SH-SY5Y (cell line): ENCODE measurements at regions not wholly inside any gene's neighbourhood (a gene's known extent, or its start where the extent isn't known, plus 50 kb on each side); places are given as distances from the start of the nearest gene placed in this dataset.

Experiments
- GATA2 ChIP-seq: IDR thresholded peaks from 2 replicates; pipeline ENCODE4 v1.6.1; 2011; ENCODE audit warnings: mild to moderate bottlenecking, low read depth, low read length
- GATA3 ChIP-seq: IDR thresholded peaks from 2 replicates; pipeline ENCODE4 v1.6.1; 2011; ENCODE audit warnings: low read depth, mild to moderate bottlenecking, low read length, moderate library complexity

- TF ChIP-seq GATA3 (no peak), GATA2 (no peak)
Measured at GRCh38 chr3:72203105-72203504, 418.2 kb upstream of the PROK2 start.
